DOHH2 (cell line): ENCODE measurements at regions not wholly inside any gene's neighbourhood (a gene's known extent, or its start where the extent isn't known, plus 50 kb on each side); places are given as distances from the start of the nearest gene placed in this dataset.

Experiments
- CTCF ChIP-seq: fragments of 200-600 bp; sonication (generic); IDR thresholded peaks from one replicate; pipeline ENCODE4 v1.5.1; 2014; ENCODE audit warnings: antibody characterized with exemption, mild to moderate bottlenecking, low read depth, low read length; ENCODE audit not compliant: poor library complexity, severe bottlenecking
- EZH2phosphoT487 ChIP-seq: fragments of 200-600 bp; sonication (generic); IDR thresholded peaks from 2 replicates; pipeline ENCODE4 v1.6.1; 2017; ENCODE audit warnings: borderline replicate concordance, mild to moderate bottlenecking, antibody characterized with exemption, low read length, moderate library complexity, mixed read lengths

GRCh38 chr15:93252780-93253179 is 163.8 kb upstream of the RGMA start:
- TF ChIP-seq CTCF (no peak), EZH2phosphoT487 (no peak)
